Ovary (tissue), 3 donors: ENCODE measurements at regions not wholly inside any gene's neighbourhood (a gene's known extent, or its start where the extent isn't known, plus 50 kb on each side); places are given as distances from the start of the nearest gene placed in this dataset.

ENCODE experiments used
- POLR2A ChIP-seq: fragments of 450-650 bp; IDR thresholded peaks from one replicate; pipeline ENCODE4 v1.6.1; 2017; ENCODE audit warnings: antibody characterized with exemption, mild to moderate bottlenecking, moderate library complexity
- TF ChIP-seq, protein P1 (sequence below), 3 donors: fragments of 450-650 bp in 2 of 3; fragments of 200-600 bp in 1 of 3; IDR thresholded peaks; one replicate each; pipeline versions ENCODE4 v1.5.1 to v1.8.0; 2016 to 2022; ENCODE audit warnings: antibody characterized with exemption in 3 of 3, mild to moderate bottlenecking in 1 of 3
- donor health status: DM: no; HTN: no; CAD: no.

DNA sequence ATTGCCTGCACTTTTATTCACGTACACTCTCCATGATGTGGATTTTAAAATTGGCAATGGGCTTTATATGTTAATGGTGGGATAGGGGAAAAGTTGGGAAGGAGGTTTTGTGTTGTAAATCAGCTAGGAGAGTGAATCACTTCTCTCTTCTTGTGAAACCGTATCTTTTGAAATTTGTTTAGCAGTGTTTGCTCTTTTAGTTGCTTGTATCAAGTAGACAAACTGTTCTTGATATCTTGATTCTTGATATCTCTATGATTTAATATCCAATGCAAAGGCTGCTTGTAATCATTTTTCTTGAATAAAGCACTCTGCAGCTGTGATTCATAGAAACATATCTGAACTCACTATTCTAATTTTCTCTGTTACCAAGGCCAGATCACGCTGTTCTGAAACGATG lies 615.1 kb downstream of the CCER1 start:
- TF ChIP-seq POLR2A, result no peak
- TF ChIP-seq, protein P1, sequence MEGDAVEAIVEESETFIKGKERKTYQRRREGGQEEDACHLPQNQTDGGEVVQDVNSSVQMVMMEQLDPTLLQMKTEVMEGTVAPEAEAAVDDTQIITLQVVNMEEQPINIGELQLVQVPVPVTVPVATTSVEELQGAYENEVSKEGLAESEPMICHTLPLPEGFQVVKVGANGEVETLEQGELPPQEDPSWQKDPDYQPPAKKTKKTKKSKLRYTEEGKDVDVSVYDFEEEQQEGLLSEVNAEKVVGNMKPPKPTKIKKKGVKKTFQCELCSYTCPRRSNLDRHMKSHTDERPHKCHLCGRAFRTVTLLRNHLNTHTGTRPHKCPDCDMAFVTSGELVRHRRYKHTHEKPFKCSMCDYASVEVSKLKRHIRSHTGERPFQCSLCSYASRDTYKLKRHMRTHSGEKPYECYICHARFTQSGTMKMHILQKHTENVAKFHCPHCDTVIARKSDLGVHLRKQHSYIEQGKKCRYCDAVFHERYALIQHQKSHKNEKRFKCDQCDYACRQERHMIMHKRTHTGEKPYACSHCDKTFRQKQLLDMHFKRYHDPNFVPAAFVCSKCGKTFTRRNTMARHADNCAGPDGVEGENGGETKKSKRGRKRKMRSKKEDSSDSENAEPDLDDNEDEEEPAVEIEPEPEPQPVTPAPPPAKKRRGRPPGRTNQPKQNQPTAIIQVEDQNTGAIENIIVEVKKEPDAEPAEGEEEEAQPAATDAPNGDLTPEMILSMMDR (IDR thresholded peaks at IDR 0.05), result no peak
